ENCODE measurements at regions not wholly inside any gene's neighbourhood (a gene's known extent, or its start where the extent isn't known, plus 50 kb on each side); places are given as distances from the start of the nearest gene placed in this dataset.

GRCh38 chr2:146321175-146321574 lies 1523.7 kb upstream of the ACVR2A start:
- DNase-seq, result no peak

- no peak for DNase-seq
These were observed 1526.9 kb upstream of the ACVR2A start for GRCh38 chr2:146317959-146318358.

DNA sequence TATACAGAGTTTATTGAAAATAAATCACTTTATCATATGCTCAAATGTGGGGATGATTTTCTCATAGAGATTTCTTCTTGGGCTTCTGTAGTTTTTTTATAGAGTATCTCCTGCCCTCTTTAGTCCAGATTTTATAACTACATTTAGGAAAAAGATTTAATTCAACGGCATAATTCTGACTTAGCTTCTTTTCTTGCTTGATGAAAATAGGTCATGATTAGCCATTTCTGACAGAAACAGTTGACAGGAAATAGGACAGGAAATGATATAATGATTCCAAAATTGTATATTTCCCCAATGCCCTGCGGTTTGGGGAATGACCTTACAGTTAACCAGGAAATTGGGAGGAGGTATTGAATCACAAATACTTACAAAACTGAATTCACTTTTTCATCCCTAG lies 1531.9 kb upstream of the ACVR2A start:
- no peak for DNase-seq

GRCh38 chr2:146305164-146305563 lies 1539.7 kb upstream of the ACVR2A start:
- DNase-seq, result no peak

DNA sequence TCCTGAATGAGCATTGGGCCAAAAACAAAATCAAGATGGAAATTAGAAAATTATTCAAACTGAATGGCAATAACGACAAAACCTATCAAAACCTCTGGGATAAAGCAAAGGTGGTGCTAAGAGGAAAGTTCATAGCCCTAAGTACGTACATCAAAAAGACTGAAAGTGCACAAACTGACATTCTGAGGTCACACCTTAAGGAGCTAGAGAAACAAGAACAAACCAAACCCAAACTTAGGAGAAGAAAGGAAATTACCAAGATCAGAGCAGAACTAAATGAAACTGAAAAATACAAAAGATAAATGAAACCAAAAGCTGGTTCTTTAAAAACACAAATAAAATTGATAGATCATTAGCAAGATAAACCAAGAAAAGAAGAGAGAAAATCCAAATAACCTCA lies 1543.5 kb upstream of the ACVR2A start:
- DNase-seq, result no peak

DNA sequence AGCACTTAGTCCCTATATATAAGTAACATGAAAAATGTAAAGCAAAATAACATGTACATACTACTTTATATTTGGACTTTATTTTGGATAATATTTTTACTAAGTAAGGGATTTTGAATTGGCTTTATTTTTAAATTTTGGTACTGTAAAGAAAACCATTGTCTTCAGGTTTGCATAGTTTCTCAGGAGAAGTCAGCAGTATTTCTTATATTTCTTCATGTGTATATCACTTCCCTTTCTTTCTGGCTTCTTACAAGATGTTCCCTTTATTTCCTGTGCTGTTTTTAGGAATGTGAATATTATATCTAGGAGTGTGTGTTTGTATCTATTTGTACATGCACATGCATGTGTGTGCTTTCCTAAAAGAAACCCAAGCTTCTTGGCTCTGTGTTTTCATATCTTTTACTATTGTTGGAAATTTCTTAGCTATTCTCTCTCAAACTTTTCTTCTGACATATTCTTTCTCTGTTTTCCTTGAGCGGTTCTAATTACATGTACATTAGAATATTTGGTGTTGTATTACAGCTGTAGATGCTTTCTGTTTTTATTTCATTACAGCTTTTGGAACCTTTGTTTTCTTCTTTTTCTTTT lies 1549.7 kb upstream of the ACVR2A start:
- DNase-seq, result no peak

DNA sequence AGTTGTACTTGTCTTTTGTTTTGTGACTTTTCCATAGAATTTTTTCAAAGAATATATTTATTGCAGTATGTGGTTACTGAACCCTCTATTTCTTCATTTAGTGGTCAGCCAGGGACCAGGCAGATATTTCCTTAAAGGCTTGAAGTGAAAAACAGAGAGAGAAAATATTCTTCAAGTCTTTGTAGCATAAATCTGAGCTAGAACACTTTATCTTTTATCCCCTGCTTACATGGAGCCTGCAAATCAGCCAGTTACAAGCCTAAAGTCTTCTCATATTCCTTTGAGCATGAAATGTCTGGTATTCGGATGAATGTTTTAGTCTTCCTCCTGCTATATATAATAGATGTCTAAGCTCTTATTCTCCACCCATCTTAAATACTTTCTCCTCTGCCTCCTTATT lies 1557.5 kb upstream of the ACVR2A start:
- DNase-seq, result no peak

- DNase-seq, result no peak
These were observed 1565.9 kb upstream of the ACVR2A start for GRCh38 chr2:146278881-146279280.

- DNase-seq, result no peak
These were observed 1573.5 kb upstream of the ACVR2A start for GRCh38 chr2:146271131-146271831.

DNA sequence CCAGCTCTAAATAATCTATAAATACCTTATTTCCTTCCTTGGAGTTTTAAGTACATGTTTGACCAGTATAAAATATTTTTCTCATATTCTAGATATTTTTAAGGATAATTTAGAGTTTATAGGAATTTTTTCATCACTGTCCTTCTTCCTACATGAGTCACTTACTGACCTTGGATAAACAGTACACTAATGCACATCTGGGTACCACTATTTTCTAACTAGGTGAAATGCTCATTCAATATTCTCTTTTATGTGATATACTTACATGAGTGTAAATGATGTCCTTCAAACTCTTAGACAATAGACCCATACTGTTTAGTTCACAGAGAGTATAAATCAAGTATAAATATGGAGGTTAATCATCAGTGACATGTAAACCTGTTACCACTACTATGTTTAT lies 1574.2 kb upstream of the ACVR2A start:
- DNase-seq, result no peak

DNA sequence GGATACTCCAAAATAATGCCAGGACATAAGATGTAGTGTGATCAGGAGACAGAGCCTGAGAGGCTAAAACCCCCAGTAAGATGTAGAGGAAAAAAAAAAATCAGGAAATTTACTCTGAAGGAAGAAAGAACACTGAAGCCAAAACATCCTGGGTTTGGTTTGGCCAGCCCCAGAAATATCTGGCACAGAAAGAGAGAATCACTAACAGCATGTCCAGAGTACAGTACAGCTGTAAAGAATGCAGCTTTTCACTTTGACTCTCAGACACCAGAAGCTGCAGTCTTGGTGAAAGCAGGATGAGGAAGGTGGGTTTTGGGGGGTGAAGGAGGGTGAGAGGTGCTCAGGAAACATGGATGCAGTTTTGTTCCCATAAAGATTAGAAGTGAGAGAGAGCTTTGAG lies 1577.7 kb upstream of the ACVR2A start:
- DNase-seq, result no peak

DNA sequence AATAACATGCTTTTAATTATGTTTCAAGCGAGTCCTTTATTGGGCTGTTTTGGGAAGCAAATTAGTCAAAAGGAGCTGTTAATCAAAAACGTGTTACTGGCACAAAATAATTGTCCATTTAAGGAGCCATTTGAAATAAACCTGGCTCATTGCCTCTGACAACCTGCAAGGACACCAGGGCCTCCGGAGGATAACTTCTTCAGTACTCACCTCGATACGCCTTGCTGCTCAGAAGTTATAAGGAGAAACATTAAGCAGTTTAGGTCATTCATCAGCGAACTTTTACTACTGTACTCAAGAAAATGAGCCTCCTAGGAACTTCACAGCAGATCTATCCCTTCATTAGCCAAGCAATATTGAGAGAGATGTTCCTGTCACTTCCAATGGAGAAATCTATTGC lies 1579.2 kb upstream of the ACVR2A start:
- DNase-seq, result no peak

- DNase-seq, result no peak
These were observed 1582.2 kb upstream of the ACVR2A start for GRCh38 chr2:146262606-146263005.

GRCh38 chr2:146260551-146260950 lies 1584.3 kb upstream of the ACVR2A start:
- no peak for DNase-seq

DNA sequence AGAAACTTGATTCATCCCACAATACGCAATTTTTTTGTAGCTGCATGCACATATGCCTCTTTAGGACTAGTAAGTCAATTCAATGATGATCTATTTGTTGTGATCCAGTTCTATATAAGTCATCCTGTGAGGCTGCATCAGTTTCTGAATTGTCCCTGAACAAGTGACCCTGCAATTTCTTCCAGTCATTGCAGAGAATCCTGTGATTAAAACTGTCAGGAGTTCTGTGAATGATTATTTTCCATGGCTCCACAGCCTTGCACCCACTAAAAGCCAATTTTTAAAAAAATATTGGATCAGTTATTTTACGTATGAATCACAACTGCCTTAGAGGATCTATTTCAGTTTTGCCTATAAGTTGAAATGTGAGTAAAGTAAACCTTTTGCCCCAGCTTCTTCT lies 1585.0 kb upstream of the ACVR2A start:
- DNase-seq, result no peak

GRCh38 chr2:146258071-146258470 lies 1586.8 kb upstream of the ACVR2A start:
- DNase-seq, result no peak

DNA sequence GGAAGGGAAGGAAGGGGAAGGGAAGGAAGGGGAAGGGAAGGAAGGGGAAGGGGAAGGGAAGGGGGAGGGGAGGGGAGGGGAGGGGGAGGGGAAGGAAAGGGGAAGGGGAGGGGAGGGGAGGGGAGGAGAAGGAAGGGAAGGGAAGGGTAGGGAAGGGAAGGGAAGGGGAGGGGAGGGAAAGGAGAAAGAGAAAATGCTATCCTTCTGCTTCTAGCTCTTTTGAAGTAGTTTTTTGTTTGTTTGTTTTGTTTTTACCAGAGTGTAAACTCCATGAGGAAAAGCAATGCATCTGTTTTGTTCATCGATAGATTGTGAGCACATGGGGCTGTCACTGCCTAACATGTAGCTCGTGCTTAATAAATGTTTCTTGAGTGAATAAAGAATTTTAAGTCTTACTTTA lies 1592.7 kb upstream of the ACVR2A start:
- DNase-seq, result no peak

GRCh38 chr2:146251328-146251727 lies 1593.5 kb upstream of the ACVR2A start:
- DNase-seq, result no peak

- DNase-seq, result no peak
These were observed 1597.9 kb upstream of the ACVR2A start for GRCh38 chr2:146246736-146247523.

DNA sequence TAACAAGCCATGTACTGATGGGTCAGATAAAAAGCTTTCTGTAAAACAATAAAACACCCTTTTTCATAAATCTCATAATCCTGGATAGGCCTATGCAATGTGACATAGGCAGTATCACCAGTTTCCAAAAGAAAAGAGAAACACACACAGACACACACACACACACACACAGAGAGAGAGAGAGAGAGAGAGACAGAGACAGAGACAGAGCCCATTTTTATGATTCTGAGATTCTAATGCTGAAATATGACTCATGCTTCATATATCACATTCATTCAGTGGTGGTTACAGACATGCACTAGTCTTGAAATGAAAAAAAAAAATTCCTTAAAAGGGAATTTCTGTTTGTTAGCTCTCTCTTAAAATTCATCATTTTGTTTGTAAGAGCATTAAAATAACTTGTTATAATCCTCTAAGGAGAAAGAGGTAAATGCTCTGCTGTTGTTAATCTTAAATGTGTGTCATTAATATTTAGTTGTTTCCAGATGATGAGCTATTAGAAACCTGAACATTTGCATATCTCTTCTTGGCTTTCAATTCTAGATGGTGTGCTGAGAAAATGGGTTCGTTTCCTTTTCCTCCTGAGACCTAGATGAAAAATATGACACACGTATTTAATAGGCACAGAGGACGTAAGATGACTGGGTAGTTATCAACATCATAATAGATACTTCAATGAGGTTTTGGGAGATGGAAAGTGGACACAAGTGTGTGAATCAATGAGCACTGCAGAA lies 1598.7 kb upstream of the ACVR2A start:
- no peak for DNase-seq

DNA sequence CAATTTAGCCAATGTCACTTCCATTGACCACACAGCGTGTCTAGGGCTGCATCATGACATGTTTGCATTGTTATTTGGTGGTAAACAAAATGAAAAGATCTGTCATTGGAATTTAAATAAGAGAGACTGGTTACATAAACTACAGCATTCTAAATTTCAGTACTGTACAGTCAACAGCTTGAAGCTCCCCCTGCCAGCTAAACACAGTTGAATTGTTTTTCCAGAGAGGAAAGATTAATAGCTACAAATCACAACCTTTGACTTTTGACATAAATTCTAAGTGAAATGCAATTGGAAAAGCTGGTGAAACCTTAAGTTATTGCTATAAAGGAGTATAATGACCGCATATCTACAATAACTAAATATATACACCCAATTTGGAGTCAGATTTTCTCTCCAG lies 1600.0 kb upstream of the ACVR2A start:
- DNase-seq, result no peak

DNA sequence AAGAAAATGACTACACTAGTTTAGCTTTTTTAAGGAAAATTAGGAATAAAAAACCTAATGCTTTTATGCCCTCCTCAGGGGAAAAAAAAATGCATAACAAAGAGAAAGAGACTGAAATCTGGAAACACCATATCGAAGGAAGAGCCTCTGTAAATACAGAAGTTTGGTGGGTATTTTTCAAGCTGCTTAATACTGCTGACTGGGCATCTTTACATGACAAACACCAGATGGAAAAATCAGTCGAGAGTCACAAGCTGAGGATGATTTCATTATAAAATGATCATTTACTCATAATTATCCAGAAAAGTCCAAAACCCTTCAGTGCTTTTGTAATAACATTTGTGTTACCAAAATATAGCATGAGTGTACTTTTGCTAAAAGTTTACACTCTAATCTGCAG lies 1600.7 kb upstream of the ACVR2A start:
- DNase-seq, result no peak

GRCh38 chr2:146241023-146241422 lies 1603.8 kb upstream of the ACVR2A start:
- DNase-seq, result no peak

- no peak for DNase-seq
These were observed 1604.4 kb upstream of the ACVR2A start for GRCh38 chr2:146240391-146240790.

All from CD4-positive, alpha-beta T cell treated with Interleukin-21 for 1 hour (primary cell).